ENCODE measurements at regions not wholly inside any gene's neighbourhood (a gene's known extent, or its start where the extent isn't known, plus 50 kb on each side); places are given as distances from the start of the nearest gene placed in this dataset.

- TF ChIP-seq CTCF (IDR thresholded peaks at IDR 0.05) (no peak), POLR2A (IDR thresholded peaks at IDR 0.05) (no peak)
Measured at GRCh38 chr4:147076728-147077127, 131.1 kb upstream of the TTC29 start.
